OCI-LY3 (cell line): ENCODE measurements at regions not wholly inside any gene's neighbourhood (a gene's known extent, or its start where the extent isn't known, plus 50 kb on each side); places are given as distances from the start of the nearest gene placed in this dataset.

Source experiments
- H2AFZ ChIP-seq: fragments of 200-600, 300-600 bp; shearing (Covaris generic); 2 replicates; pipeline ENCODE4 v1.6.0; 2014; ENCODE audit warnings: antibody characterized with exemption, low read depth, low read length
- H3K27ac ChIP-seq: fragments of 200-600, 300-600 bp; sonication (generic); 2 replicates; pipeline ENCODE4 v1.5.1; 2014; ENCODE audit warnings: mild to moderate bottlenecking, low read length, moderate library complexity, mixed read lengths
- H3K27me3 ChIP-seq: fragments of 200-600, 300-600 bp; sonication (generic); 2 replicates; pipeline ENCODE4 v1.6.1; 2014; ENCODE audit warnings: low read depth, low read length, mixed read lengths
- H3K36me3 ChIP-seq: fragments of 200-600, 300-600 bp; sonication (generic); replicated peaks from 2 replicates; pipeline ENCODE3; 2014; ENCODE audit warnings: low read depth, low read length, mixed read lengths
- H3K4me1 ChIP-seq: fragments of 300-600, 200-600 bp; sonication (generic); 2 replicates; pipeline ENCODE4 v1.6.1; 2014; ENCODE audit warnings: low read length, mixed read lengths
- H3K4me2 ChIP-seq: fragments of 200-600, 300-600 bp; sonication (generic); 2 replicates; pipeline ENCODE4 v1.6.1; 2014; ENCODE audit warnings: low read length, mixed read lengths
- H3K4me3 ChIP-seq: fragments of 300-600, 200-600 bp; sonication (generic); 2 replicates; pipeline ENCODE4 v1.5.1; 2014; ENCODE audit warnings: antibody characterized with exemption, mild to moderate bottlenecking, low read length, moderate library complexity
- H3K79me2 ChIP-seq: fragments of 300-600, 200-600 bp; shearing (Covaris generic); 2 replicates; pipeline ENCODE4 v1.6.1; 2014; ENCODE audit warnings: mild to moderate bottlenecking, low read length, mixed read lengths
- H3K9ac ChIP-seq: fragments of 300-600, 200-600 bp; shearing (Covaris generic); 2 replicates; pipeline ENCODE4 v1.6.0; 2014; ENCODE audit warnings: mild to moderate bottlenecking, low read length, moderate library complexity
- H3K9me3 ChIP-seq: fragments of 200-600, 300-600 bp; shearing (Covaris generic); 2 replicates; pipeline ENCODE4 v1.6.1; 2014; ENCODE audit warnings: low read length, mixed read lengths; ENCODE audit not compliant: insufficient read depth
- H4K20me1 ChIP-seq: fragments of 200-600, 300-600 bp; sonication (generic); 2 replicates; pipeline ENCODE4 v1.6.1; 2016; ENCODE audit warnings: low read length, mixed read lengths; ENCODE audit not compliant: insufficient read depth
- CTCF ChIP-seq: fragments of 200-600, 300-600 bp; sonication (generic); IDR thresholded peaks from 2 replicates; pipeline ENCODE4 v1.5.1; 2014; ENCODE audit warnings: antibody characterized with exemption, low read length, low read depth
- EZH2phosphoT487 ChIP-seq: fragments of 200-600 bp; shearing (Covaris generic); IDR thresholded peaks from 2 replicates; pipeline ENCODE4 v1.6.1; 2018; ENCODE audit warnings: antibody characterized with exemption, mixed run types, low read depth

- TF ChIP-seq EZH2phosphoT487, result no peak
- no peak for TF ChIP-seq CTCF
- no peaks in the 10 kb centered on the region for H3K27me3 ChIP-seq
- H3K9me3 ChIP-seq, result peaks cover 15% of the 10 kb centered on the region; the same call in 1 of the 2 replicates
- no peak overlapping the region for H3K27ac ChIP-seq
- H4K20me1 ChIP-seq, result no peaks in the 10 kb centered on the region
- no peak overlapping the region for H2AFZ ChIP-seq
- no peaks in the 10 kb centered on the region for H3K79me2 ChIP-seq
- H3K4me3 ChIP-seq, result no peak overlapping the region
- no peak overlapping the region for H3K9ac ChIP-seq
- no peaks in the 10 kb centered on the region for H3K4me1 ChIP-seq
- no peaks in the 10 kb centered on the region for H3K36me3 ChIP-seq
- no peak overlapping the region for H3K4me2 ChIP-seq
These were observed 179.6 kb upstream of the HTR2A start for GRCh38 chr13:47076500-47076899.

- TF ChIP-seq EZH2phosphoT487, result no peak
- TF ChIP-seq CTCF, result no peak
- no peak overlapping the region for H3K9ac ChIP-seq
- H3K79me2 ChIP-seq, result no peaks in the 10 kb centered on the region
- H3K4me2 ChIP-seq, result no peak overlapping the region
- 0 out of 2 replicates have a peak, but pooled peaks cover 5% of the 10 kb centered on the region for H3K9me3 ChIP-seq
- H4K20me1 ChIP-seq, result no peaks in the 10 kb centered on the region
- H3K36me3 ChIP-seq, result no peaks in the 10 kb centered on the region
- H3K4me3 ChIP-seq, result no peak overlapping the region
- H3K27ac ChIP-seq, result no peak overlapping the region
- H2AFZ ChIP-seq, result no peak overlapping the region
- H3K4me1 ChIP-seq, result 0 out of 2 replicates have a peak, but pooled peaks cover 4% of the 10 kb centered on the region
- H3K27me3 ChIP-seq, result no peaks in the 10 kb centered on the region
These were observed 172.3 kb upstream of the HTR2A start for GRCh38 chr13:47069133-47069532.

- no peak for TF ChIP-seq EZH2phosphoT487
- no peak for TF ChIP-seq CTCF
- H3K27ac ChIP-seq, result no peak overlapping the region
- no peaks in the 10 kb centered on the region for H4K20me1 ChIP-seq
- no peak overlapping the region for H3K4me3 ChIP-seq
- 0 out of 2 replicates have a peak, but pooled peaks cover 4% of the 10 kb centered on the region for H3K4me1 ChIP-seq
- H3K79me2 ChIP-seq, result no peaks in the 10 kb centered on the region
- no peaks in the 10 kb centered on the region for H3K36me3 ChIP-seq
- no peaks in the 10 kb centered on the region for H3K27me3 ChIP-seq
- H2AFZ ChIP-seq, result no peak overlapping the region
- no peak overlapping the region for H3K4me2 ChIP-seq
- H3K9me3 ChIP-seq, result no peaks in the 10 kb centered on the region
- H3K9ac ChIP-seq, result no peak overlapping the region
These were observed 170.5 kb upstream of the HTR2A start for GRCh38 chr13:47067306-47067705.

GRCh38 chr13:47066226-47066625 lies 169.4 kb upstream of the HTR2A start:
- H3K9ac ChIP-seq, result no peak overlapping the region
- H3K36me3 ChIP-seq, result no peaks in the 10 kb centered on the region
- H3K4me3 ChIP-seq, result no peak overlapping the region
- no peaks in the 10 kb centered on the region for H3K9me3 ChIP-seq
- no peak overlapping the region for H2AFZ ChIP-seq
- no peak overlapping the region for H3K4me2 ChIP-seq
- TF ChIP-seq CTCF (no peak), EZH2phosphoT487 (no peak)
- no peaks in the 10 kb centered on the region for H3K27me3 ChIP-seq
- H3K4me1 ChIP-seq, result 0 out of 2 replicates have a peak, but pooled peaks cover 4% of the 10 kb centered on the region
- H3K27ac ChIP-seq, result no peak overlapping the region
- no peaks in the 10 kb centered on the region for H4K20me1 ChIP-seq
- no peaks in the 10 kb centered on the region for H3K79me2 ChIP-seq
